Activated naive CD4-positive, alpha-beta T cell treated with anti-CD3 and anti-CD28 coated beads, Interleukin-2, amount 50 U/mL, for 16 hours (primary cell): ENCODE measurements at regions not wholly inside any gene's neighbourhood (a gene's known extent, or its start where the extent isn't known, plus 50 kb on each side); places are given as distances from the start of the nearest gene placed in this dataset.
"Not testable (repeated sequence)": the region's sequence is repeated elsewhere in the genome, so short reads cannot be mapped to it uniquely, and the experiment has no call there.

Source experiments
- DNase-seq: peaks from one replicate; pipeline ENCODE4 v3.0.0-alpha.2; 2020

DNA sequence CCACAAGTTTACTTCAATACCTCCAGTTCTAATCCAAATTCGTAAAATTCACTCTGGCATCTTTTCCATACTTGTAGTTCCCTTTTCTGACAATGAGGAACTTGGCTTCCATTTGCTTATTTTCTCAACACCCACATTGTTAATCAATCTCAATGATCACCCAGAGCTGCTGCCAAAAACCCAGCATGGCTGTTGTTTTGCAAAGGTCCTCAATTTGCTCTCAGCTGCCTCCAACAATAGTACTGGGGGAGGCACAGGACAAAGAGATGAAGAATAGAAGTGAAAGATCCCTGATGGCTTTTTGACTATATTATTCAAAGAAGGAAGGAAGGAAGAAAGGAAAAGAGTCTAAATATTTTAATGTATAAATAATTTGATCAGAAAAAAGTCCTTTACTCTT lies 847.8 kb downstream of the RAPGEF2 start:
- no peak for DNase-seq

DNA sequence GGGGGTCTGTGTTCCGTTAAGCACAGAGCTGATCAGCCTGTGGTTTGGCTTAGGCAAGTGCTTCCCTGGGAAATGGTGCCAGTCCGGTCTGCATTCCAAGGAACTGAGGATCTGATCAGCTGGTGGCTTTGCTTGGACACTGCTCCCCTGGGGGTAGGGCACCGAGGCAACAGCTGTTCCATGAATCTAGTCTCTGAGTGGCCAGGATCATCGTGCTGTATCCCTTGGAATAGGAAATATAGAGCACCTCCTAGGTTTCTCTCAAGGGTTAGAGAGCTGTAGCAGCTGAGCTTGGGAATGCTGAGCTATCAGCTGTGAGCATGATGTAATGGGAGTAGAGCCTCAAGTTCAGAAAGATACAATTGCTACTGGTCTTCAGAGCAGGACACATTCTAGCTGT lies 863.9 kb downstream of the RAPGEF2 start:
- no peak for DNase-seq

DNA sequence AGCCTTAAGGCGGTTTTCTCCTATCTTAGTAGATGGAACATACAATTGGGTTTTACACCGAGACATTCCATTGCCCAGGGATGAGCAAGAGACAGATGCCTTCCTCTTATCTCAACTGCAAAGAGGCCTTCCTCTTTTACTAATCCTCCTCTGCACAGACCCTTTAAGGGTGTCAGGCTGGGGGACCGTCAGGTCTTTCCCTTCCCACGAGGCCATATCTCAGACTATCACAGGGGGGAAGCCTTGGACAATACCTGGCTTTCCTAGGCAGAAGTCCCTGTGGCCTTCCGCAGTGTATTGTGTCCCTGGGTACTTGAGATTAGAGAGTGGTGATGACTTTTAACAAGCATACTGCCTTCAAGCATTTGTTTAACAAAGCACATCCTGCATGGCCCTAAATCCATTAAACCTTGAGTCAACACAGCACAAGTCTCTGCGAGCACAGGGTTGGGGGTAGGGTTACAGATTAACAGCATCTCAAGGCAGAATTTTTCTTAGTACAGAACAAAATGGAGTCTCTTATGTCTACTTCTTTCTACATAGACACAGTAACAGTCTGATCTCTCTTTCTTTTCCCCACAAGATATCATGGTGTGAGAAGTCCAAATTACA lies 874.1 kb downstream of the RAPGEF2 start:
- DNase-seq, result not testable (repeated sequence)

DNA sequence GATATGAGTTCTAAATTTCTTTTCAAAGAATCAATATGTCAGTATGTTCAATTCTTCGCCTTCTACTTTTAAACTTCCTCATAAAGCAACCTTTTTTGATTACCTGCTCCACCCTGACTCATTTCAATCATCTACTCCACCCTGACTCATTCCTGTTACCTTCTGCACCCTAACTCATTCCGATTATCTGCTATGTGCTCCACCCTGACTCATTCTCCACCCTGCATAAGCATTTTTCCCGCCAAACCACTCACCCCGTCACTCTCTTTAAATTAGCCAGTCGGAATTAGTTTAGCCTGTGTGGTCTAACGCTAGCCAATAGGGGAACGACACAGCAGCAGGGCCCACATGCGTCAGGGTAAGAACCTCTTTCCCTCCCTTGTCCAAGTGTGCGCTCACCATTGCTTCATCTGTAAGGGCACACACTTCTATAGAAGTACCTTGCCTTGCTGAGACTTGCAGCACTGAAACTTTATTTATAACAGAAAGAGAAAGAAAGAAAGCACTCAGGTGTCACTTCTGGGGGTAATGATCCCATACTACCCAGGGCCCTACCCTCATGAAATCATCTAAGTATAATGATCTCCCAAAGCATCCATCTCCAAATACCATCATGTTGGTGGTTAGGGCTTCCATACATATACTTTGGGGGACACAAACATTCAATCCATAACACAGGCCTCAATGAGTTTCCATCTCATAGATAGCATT lies 875.2 kb downstream of the RAPGEF2 start:
- no peak for DNase-seq

DNA sequence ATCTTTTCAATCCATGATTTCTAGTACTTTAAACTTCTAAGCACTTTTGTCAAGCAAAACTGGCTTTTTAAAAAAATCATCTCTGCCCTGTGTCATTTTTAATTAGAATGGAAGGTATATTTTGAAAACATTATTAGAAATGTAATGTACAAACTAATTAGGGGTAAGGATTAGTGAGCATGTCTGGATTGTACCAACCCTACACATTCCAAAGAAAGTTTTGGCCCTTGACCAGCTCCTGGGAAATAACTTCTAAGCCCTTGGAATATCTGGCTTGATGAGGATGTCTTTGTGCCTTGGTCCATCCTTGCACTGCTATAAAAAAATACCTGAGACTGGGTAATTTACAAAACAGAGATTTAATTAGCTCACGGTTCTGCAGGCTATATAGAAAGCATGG lies 876.5 kb downstream of the RAPGEF2 start:
- no peak for DNase-seq

DNA sequence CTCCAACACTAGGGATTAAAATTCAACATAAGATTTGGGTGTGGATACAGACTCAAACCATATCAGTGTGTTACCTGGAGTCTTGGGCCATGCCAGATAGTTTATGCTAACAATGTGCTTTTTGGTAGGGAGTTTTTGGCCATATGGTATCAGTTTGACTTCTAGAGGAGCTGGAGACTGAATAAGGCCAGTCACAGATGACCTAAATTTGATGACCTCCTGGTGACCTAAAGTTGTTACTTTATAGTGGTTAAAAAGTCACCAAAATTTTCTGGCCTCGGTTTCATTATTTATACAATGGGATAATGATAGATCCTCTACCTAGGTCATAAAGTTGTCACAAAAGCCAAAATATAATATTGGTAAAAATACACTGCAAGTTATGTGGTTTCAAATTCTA lies 877.1 kb downstream of the RAPGEF2 start:
- no peak for DNase-seq

DNA sequence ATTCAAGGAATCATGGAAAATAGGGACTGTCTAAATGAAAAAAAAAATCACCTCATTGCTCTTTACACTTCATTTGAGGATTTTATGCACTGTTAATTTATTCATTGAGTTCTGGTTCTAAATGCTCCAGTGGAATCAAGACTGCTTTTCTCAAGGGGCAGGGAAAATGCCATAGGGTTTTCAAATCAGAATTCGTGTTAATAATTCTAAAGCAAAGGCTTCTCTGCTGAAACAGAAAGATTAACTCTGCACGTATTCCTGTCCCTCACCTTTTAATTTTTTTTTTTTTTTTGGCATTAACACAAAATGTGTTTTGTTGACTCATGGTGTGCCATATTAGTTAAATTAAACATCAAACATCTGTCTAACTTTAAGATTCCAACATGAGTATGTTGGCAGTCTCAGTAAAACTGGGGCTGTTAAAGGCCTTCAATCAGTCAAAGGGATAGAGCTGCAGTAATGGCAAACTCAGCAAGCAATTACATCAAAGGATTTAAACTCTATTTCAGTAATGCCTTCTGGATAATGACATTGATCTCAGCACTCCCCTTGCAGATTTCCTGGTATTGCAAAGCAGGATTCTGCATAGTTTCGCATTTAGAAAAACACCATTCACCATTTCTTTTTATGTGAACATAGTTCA lies 878.1 kb downstream of the RAPGEF2 start:
- no peak for DNase-seq

DNA sequence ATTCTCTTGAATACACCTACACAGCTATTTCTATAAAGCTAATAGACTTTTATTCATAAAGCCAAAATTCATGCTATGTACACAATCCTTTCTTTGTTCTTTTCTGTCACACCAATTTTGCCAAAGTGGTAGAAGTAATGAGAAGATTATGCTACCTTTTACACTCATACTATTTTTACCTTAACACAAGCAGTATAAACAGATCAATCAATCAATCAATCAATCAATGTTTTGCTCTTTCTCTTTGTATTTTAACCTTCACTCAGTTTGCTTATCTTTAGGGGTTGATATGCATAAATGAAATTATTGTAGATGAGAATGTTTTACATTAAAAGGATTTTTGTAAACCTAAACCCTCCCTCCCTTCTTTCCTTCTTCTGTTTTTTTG lies 878.6 kb downstream of the RAPGEF2 start:
- no peak for DNase-seq

DNA sequence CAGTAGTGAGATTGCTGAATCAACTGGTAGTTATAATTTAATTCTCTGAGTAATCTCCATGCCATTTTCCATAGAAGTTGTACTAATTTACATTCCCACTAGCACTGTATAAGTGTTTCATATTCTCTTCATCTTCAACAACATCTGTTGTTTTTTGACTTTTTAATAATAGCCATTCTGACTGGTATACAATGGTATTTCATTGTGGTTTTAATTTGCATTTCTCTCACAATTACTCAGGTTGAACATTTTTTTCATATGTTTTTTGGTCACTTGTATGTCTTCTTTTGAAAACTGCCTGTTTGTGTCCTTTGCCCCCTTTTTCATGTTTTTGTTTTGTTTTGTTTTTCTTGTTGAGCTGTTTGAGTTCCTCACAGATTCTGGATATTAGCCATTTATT lies 880.2 kb downstream of the RAPGEF2 start:
- DNase-seq, result no peak

DNA sequence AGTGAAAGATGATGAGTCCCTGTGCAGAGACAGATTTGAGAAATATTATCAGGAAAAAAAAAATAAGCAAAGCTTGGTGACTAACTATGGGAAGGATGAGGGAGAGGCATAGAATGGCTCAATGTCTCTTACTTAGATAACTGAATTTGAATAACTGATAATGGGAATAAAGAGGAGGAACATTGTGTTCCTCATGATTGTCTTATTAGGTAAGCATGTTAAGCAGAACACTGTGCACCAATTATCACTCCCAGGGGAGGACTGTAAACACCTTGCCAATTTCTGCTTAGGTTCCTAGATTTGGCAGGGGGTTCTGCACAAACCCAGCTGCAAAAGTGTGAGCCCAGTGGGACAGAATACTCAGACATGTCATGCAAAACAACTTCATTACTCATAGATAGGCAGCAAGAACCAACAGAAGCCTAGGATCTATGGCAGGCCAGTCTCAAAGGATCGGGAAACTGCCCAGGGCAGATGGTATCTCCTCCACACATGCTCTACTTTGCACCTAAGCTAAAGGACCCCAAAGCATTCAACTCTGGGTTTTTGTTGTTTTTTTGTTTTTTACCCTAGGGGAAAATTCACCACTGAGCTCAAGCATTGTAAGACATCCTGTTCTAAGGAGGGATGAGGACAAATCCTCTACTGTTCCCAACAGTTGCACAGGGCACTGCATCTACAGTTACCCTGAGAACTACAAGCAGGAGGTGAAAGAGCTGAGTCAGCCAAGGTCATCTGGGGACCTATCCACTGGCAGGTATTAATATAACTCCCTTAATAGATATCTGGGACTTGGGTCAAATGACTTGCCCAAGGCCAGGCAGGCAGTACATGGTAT lies 907.0 kb downstream of the RAPGEF2 start:
- no peak for DNase-seq

DNA sequence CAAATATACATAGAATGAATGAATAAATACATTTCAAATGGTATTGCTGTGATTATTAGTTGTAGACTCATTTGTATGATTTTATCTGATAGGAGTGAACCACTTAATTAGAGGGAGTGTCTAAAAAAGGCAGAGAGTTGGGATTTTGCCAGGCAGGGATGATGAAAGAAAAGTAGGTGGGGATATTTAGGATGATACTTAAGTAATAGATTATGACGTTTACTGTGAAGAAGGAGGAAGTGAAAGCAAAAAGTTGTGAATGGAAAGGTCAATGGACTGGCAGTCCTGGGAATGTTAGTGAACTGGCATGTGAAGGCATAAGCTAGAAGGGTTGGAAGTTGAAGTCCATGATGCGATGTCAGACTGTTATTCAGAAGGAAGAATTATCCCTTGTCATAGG lies 917.1 kb downstream of the RAPGEF2 start:
- DNase-seq, result no peak

DNA sequence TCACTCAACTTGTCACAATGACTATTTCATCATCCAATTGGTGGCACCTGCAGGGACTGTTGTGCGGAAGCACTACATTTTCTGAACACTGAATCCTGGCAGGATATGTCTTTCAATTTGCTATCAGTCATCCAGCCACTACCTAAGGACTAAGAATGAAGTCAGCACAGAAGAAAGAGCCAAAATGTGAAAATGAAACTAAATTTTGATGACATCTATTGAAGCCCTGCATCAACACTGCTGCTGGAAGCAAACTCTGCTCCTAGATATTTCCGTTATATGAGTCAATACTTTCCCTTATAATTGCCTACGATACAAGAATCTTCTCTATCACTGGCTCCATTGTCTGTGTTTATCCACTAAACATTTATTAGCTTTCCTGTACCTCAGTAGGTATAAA lies 917.9 kb downstream of the RAPGEF2 start:
- DNase-seq, result no peak

DNA sequence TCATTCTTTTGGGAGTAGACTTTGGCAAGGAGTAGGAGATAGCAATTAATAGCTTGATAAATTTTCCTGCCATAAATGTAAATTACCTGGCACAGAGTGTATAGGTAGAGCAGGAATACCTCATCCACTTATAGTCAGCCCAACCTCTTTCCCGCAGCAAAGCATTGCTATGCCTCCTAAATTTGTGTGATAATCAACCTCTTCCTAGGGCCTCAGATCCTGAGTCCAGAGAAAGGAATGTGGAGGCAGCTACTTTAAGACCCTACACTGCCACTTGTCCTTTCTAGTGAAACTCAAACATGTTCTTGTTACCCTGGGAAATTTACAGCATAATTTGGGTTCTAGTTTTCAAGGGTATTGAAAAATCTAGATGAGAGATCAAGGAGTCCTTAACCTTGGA lies 919.0 kb downstream of the RAPGEF2 start:
- no peak for DNase-seq

DNA sequence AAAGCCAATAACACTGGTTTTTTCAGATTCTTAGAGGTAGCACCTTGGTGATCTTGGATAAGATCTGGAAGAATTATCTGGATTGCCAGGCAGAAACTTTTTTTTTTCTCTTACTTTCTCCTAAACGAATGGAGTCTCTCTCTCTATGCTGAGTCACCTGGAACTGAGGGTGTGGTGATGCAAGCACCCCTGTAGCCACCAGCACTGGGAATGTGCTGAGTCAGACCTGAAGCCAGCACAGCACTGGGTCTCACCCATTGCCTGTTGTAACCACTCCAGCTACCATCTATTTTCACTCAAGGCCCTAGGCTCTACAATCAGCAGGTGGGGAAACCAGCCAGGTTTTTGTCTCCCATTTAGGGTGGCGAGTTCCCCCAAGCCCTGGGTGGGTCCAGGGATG lies 923.8 kb downstream of the RAPGEF2 start:
- DNase-seq, result no peak

DNA sequence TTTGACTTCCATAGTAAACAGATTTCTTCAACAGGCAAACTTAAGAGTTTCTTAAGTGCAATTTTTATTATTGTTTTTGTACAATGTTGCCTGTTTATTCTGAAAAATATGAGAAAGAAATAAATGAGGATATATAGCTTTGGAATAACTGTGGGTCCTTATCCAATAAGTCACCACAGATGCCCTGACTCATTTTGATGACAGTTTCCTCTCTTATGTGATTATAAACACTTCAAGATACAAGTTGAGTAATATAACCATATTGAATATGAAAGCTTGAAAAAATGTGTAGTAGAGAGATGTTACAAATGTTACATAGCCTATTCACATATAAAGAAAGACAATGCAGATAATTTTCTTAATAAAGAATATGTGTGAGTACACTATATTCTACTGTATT lies 931.6 kb downstream of the RAPGEF2 start:
- no peak for DNase-seq

DNA sequence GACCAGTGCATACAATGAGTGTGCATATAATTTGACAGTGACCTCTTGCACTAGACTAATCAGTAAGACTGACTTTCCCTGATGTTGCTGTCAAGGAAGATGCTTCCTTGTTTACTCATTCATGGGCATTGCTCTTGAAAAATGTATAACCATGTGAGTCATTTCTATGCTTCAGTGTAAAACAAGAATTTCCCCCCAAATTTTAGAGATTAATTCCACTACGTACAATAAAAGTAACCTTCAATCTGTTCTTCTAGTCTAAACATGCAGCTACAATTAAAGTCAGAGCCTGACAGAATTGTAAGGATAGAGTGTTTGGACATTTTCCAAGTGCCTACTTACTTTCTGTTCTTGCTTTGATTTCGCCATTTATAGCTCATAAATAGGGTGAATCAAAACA lies 935.7 kb downstream of the RAPGEF2 start:
- DNase-seq, result no peak

DNA sequence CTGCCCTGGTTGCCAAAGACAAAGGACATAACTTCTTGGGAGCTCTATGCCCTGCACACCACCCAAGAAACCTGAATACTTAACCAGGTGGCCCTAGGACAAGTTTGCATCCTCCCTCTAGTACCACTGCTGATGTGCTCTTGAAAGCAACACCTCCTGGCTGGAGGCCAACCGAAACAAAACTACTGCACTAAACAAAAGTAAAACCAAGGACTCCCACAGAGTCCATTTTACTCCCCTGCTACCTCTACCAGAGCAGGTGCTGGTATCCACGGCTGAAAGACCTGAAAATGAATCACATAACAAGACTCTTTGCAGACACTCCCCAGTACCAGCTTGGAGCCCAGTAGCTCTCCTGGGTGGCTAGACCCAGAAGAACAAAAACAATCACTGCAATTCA lies 941.8 kb downstream of the RAPGEF2 start:
- DNase-seq, result no peak

DNA sequence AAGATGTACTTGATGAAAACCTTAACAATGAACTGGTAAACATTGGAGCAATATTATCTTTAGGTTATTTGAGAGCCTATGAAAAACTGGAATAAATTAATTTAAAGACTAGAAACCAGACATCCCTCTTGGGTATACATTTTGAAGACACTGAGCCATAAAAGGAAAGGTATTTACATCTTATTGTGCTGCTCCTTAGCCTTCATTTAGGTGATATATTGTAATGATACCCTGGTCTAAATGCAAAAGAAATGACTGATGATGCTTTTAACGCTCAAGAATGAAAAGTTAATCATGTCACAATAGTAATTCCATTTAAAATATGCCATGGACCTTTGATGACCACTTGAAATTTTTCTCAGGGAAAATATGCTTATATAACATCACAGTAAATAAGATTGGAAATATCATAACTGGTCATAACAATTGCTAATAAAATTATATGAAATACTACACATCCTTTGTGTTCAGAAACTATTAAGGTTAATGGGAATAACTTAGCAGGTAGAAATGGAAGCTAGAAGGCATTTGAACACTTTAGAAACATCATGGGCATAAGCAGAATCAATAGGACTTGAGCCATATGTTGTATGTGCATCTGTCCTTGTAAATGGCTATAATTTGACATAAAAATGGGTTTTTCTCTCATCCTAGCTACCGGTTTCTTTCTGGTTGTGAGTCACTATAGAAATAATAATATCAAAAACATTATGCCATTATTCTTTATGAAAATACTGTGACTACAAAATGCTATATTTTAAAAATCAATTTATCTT lies 979.7 kb downstream of the RAPGEF2 start:
- DNase-seq, result no peak

DNA sequence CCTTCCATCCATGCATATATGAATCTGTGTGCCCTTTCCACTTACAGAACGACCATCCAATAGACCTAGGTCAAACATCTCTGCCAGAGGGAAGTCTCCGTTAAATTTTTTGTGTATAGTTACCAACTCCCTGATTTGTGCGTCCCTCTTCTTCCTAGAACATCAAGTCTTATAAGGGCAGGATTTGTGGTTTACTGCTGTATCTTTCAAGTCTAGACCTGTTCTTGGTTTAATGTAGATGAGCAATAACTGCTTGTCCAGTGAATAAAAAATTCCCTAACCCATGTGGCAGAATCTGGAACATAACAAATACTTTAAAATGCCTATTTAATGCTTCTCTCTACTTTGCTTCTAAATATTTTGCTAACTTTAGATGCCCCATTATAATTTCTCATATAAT lies 988.8 kb downstream of the RAPGEF2 start:
- DNase-seq, result no peak

DNA sequence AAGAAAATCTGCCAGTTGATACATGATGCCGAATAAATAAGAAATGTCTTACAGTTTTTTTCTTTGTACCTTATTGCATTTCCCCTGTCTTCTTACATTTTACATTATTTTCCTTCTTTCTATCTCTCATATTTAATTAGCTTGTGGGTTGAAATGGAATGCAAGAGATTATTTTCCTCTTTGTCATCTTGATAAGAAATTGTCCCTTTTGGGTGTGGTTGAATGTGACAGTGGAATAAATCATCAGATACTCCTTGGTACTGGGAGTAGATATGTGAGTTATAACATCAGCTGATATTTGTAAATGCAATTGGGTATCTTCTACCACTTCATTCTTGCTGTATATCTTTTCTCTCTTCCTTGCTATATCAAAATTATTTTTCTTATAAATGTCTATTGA lies 997.4 kb downstream of the RAPGEF2 start:
- no peak for DNase-seq

DNA sequence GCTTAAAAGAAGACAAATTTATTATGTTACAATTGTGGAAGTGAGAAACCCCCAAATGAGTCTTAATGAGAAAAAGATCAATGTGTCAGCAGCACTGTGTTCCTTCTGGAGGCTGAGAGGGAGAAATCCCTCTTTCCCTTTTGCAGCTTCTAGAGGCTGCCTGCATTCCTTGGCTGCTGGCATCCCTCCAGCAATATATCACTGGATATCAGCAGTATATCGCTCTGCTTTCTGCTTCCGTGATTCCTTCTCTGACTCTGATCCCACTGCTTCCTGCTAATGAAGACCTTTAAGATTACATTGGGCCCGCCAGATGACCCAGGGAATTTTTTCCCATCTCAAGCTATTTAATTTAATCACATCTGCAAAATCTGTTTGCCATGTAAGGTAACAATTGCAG lies 1008.0 kb downstream of the RAPGEF2 start:
- DNase-seq, result no peak

DNA sequence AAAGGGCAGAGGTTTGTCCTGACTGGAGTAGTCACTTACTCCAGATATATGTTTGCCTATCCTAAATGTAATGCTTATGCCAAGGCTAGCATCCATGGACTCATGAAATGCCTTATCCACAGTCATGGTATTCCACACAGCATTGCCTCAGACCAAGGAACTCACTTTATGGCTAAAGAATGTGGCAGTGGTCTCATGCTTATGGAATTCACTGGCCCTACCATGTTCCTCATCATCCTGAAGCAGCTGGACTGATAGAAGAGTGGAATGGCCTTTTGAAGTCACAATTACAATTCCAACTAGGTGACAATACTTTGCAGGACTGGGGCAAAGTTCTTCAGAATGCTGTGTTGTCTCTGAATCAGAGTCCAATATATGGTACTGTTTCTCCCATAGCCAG lies 1014.8 kb downstream of the RAPGEF2 start:
- DNase-seq, result no peak
